ENCODE measurements at regions not wholly inside any gene's neighbourhood (a gene's known extent, or its start where the extent isn't known, plus 50 kb on each side); places are given as distances from the start of the nearest gene placed in this dataset.

DNA sequence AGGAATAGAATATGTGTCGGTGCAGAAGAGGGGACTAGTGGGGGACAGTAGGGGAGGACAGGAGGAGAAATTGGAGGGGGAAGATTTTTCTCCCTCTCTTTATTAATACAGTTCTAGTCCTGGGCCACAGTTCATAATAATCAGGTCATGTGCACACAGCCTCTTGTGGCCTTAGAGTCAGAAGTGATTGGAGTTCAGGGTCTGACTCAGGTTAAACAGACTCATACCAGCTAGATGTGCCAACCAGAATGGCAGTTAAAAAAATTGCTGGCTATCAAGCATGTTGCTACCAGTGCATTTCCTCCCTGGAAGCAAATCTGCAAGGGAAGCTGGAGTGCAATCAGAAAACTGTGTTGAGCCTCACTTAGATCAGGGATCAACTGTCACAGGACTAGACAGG lies 132.7 kb upstream of the MAP1B start:
- no peak overlapping the region for H3K4me3 Mint-ChIP-seq
- H3K36me3 Mint-ChIP-seq (ENCODE audit: low read depth) = no peaks in the 10 kb centered on the region
- no peak overlapping the region for H3K27ac Mint-ChIP-seq
- no peaks in the 10 kb centered on the region for H3K9me3 Mint-ChIP-seq
- no peaks in the 10 kb centered on the region for H3K4me1 Mint-ChIP-seq (ENCODE audit: low read depth)
- no peak for DNase-seq (ENCODE audit: low spot score)
- peaks cover 3% of the 10 kb centered on the region for H3K27me3 Mint-ChIP-seq (ENCODE audit: low read depth)

DNA sequence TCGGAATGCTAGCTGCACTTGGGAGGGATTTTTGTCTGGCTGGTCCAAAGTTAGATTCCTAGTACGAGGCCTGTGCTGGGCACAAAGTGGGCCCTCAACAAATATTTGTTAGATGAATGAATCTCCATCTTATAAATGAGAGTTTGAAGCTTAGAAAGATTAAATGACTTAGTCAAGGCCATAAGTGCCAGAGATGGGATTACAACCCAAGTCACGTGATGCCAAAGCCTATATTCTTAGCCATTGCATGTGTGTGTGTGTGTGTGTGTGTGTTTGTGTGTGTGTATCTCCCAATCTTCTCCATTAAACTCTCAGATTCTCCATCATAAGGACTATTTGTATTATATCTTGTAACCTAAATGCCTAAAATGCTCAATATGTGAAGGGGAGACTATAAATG lies 130.8 kb upstream of the MAP1B start:
- no peak overlapping the region for H3K27ac Mint-ChIP-seq
- no peak for DNase-seq (ENCODE audit: low spot score)
- H3K4me1 Mint-ChIP-seq (ENCODE audit: low read depth) = no peaks in the 10 kb centered on the region
- no peaks in the 10 kb centered on the region for H3K36me3 Mint-ChIP-seq (ENCODE audit: low read depth)
- peaks cover 6% of the 10 kb centered on the region for H3K27me3 Mint-ChIP-seq (ENCODE audit: low read depth)
- no peak overlapping the region for H3K4me3 Mint-ChIP-seq
- H3K9me3 Mint-ChIP-seq = no peaks in the 10 kb centered on the region

DNA sequence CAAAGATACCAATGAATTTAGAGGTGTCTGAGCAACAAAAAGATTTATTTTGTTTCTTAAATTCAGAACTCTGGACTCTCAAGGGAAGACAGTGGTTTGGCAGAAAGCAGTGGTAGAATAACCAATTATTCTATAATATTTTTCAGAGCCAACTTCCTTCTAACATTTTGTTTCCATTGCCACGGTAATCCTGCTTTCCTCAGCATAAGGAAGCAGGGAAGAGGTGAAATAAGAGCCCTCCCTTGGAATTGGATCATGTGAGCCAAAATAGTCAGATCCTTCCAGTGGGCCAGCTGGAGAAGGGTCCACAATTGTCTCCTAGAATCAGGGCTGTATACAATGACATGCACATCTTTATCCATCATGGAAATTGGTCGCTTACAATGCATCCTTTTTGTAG lies 130.0 kb upstream of the MAP1B start:
- no peak overlapping the region for H3K27ac Mint-ChIP-seq
- H3K9me3 Mint-ChIP-seq = no peaks in the 10 kb centered on the region

DNA sequence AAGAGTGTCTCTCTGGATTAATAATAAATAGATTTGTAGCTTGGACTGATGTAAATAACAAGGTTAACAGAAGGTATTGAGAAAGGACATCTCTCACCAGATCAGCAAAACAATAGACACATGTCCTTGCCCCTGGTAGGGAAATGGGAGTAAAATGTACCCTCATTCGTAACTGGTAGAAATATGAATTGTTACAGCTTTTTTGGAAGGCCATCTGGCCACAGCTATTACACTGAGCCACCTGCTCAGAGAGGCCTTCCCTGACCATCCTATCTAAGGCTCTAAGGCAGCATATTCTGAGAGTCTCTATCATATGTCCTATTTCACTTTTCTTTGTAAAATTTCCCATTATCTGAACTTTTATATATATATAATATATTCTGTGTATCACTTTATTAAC lies 129.1 kb upstream of the MAP1B start:
- no peak overlapping the region for H3K27ac Mint-ChIP-seq
- no peaks in the 10 kb centered on the region for H3K4me1 Mint-ChIP-seq (ENCODE audit: low read depth)
- H3K36me3 Mint-ChIP-seq (ENCODE audit: low read depth) = no peaks in the 10 kb centered on the region
- H3K4me3 Mint-ChIP-seq = no peak overlapping the region
- peaks cover 6% of the 10 kb centered on the region for H3K27me3 Mint-ChIP-seq (ENCODE audit: low read depth)
- H3K9me3 Mint-ChIP-seq = no peaks in the 10 kb centered on the region
- DNase-seq (ENCODE audit: low spot score) = no peak

More for the DNA sequence above, 130.0 kb upstream of the MAP1B start:
- no peaks in the 10 kb centered on the region for H3K36me3 Mint-ChIP-seq (ENCODE audit: low read depth)
- DNase-seq (ENCODE audit: low spot score) = no peak
- H3K4me3 Mint-ChIP-seq = no peak overlapping the region
- peaks cover 6% of the 10 kb centered on the region for H3K27me3 Mint-ChIP-seq (ENCODE audit: low read depth)
- no peaks in the 10 kb centered on the region for H3K4me1 Mint-ChIP-seq (ENCODE audit: low read depth)

DNA sequence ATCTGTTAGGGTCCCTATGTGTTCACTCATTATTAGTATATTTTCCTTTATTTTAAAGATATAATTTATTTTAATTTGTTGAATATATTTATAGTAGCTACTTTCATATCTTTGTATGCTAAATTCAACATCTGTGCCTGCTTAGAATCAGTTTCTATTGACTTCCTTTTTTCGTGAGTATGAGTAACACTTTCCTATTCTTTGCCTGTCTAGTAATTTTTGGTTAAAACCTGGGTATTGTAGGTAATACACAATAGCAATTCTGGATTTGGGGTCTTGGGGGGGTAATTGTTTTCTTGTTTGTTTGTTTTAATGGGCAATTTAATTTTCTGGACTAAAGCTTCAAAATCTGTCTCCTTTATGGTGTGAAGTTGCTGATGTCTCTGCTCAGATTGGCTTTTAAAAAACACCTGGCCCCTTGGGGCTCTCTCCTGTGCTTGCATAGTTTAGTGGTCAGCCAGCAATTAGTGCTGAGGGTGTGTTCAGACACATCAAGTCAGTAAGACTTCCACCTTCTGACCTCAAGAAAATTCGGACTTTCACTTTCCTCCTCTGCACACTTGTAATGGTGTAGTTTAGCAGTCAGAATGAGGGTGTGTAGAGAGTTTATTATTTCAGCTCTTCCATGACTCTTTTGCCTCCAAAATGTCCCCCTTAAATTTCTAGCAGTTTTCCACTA lies 124.4 kb upstream of the MAP1B start:
- Mint-ChIP-seq H3K4me3 (no peak overlapping the region), H3K9me3 (no peaks in the 10 kb centered on the region), H3K27ac (no peak overlapping the region), H3K36me3 (ENCODE audit: low read depth) (no peaks in the 10 kb centered on the region), H3K4me1 (ENCODE audit: low read depth) (no peaks in the 10 kb centered on the region), H3K27me3 (ENCODE audit: low read depth) (peaks cover 3% of the 10 kb centered on the region)
- DNase-seq (ENCODE audit: low spot score) = no peak

DNA sequence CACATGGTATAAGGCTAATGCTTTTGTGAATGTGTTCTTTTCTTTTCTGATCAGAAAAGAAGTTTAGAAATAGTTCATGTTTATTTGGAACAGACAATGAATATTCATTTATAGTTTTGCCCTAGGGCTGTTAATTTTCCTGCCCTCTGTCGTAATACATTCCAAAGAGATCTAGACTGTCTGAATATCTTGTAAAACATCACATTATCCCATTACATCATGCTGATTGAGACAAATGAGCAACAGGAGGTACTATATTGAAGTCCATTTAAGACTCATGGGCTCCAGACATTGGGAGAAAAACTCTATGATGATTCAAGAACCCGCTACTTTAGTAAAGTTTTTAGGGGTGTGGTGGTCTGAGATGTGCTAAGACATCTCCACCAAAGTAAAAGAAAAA lies 121.2 kb upstream of the MAP1B start:
- H3K27me3 Mint-ChIP-seq (ENCODE audit: low read depth) = no peaks in the 10 kb centered on the region
- no peak overlapping the region for H3K27ac Mint-ChIP-seq
- H3K36me3 Mint-ChIP-seq (ENCODE audit: low read depth) = no peaks in the 10 kb centered on the region
- H3K4me1 Mint-ChIP-seq (ENCODE audit: low read depth) = no peaks in the 10 kb centered on the region
- no peak for DNase-seq (ENCODE audit: low spot score)
- H3K4me3 Mint-ChIP-seq = no peak overlapping the region
- H3K9me3 Mint-ChIP-seq = no peaks in the 10 kb centered on the region

DNA sequence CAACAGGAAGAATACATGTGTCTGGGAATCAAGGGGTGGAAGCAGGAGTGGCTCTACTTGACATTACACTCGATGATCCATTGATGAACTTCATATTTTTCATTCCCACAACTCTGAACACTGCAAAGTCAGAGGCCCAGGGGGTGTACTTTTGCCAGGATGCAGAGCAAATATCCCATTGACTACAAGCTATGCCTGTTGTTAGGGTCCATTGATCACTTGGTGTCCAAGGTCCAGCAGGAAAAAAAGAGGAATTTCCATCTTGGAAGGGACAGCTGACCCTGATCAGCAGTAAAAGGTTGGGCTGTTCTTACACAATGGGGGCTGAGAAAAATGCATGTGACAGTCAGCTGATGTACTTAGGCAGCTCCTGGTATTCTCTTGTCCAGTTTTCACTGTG lies 118.5 kb upstream of the MAP1B start:
- no peak for DNase-seq (ENCODE audit: low spot score)
- no peaks in the 10 kb centered on the region for H3K36me3 Mint-ChIP-seq (ENCODE audit: low read depth)
- H3K27me3 Mint-ChIP-seq (ENCODE audit: low read depth) = no peaks in the 10 kb centered on the region
- H3K4me3 Mint-ChIP-seq = no peak overlapping the region
- no peak overlapping the region for H3K27ac Mint-ChIP-seq
- H3K4me1 Mint-ChIP-seq (ENCODE audit: low read depth) = no peaks in the 10 kb centered on the region
- H3K9me3 Mint-ChIP-seq = no peaks in the 10 kb centered on the region

DNA sequence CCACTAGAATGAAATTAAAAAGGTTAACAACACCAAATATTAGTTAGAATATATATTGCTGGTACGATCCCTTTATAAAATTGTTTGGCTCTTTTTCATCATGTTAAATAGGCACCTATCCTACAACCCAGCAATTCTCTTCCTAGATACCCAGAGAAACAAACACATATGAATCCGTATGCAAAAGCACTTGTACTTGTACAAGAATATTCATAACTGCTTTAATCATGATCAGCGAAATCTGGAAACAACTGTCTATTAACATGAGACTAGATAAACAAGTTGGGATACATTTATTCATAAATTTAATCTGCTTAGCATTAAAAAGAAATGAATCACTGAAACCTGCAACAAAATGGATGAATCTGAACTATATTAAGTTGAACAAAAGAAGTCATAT lies 113.7 kb upstream of the MAP1B start:
- DNase-seq (ENCODE audit: low spot score) = no peak
- H3K27me3 Mint-ChIP-seq (ENCODE audit: low read depth) = no peaks in the 10 kb centered on the region
- H3K4me1 Mint-ChIP-seq (ENCODE audit: low read depth) = no peaks in the 10 kb centered on the region
- H3K4me3 Mint-ChIP-seq = no peak overlapping the region
- H3K9me3 Mint-ChIP-seq = no peaks in the 10 kb centered on the region
- no peaks in the 10 kb centered on the region for H3K36me3 Mint-ChIP-seq (ENCODE audit: low read depth)
- no peak overlapping the region for H3K27ac Mint-ChIP-seq

DNA sequence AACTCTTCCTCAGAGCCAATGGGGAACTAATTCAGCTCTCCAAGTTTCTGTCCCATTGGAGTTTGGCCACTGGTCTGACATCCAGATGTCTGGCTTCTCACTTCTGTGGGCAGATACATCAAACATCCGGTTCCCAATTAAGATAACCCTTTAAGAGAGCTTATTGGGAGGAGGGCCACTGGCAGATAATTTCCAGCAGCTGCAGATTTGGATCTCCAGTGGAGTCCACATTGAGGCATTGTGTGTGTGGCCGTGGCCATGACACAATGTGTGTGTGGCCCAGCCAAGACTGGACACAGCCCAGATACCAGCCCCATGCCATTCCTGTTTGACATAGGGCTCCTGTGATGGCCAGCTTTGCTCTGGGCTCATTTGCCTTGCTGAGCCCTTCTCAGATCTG lies 110.5 kb upstream of the MAP1B start:
- Mint-ChIP-seq H3K4me1 (ENCODE audit: low read depth) (no peaks in the 10 kb centered on the region), H3K27me3 (ENCODE audit: low read depth) (peaks cover under 1% of the 10 kb centered on the region), H3K9me3 (no peaks in the 10 kb centered on the region), H3K27ac (no peak overlapping the region), H3K4me3 (no peak overlapping the region), H3K36me3 (ENCODE audit: low read depth) (no peaks in the 10 kb centered on the region)
- no peak for DNase-seq (ENCODE audit: low spot score)

DNA sequence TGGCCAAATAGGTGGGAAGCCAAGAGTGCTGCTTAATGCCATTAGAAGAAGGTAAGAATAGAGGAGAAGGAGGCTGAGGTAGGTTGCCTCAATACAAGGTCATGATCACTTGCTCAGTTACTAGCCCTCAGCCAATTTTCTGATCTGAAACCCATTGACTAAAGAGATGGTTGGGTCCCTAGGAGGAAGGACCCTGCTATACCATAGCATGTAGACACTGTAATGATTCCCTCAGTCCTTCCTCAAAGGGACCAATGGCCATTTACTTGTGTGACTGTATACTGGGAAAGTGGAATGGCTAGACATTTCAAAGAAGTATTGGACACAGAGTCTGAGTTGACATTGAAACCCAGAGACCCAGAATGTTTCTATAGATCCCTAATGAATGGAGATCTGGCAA lies 108.5 kb upstream of the MAP1B start:
- Mint-ChIP-seq H3K9me3 (no peaks in the 10 kb centered on the region), H3K27me3 (ENCODE audit: low read depth) (peaks cover 2% of the 10 kb centered on the region), H3K4me1 (ENCODE audit: low read depth) (no peaks in the 10 kb centered on the region), H3K36me3 (ENCODE audit: low read depth) (no peaks in the 10 kb centered on the region), H3K27ac (no peak overlapping the region), H3K4me3 (no peak overlapping the region)
- no peak for DNase-seq (ENCODE audit: low spot score)

DNA sequence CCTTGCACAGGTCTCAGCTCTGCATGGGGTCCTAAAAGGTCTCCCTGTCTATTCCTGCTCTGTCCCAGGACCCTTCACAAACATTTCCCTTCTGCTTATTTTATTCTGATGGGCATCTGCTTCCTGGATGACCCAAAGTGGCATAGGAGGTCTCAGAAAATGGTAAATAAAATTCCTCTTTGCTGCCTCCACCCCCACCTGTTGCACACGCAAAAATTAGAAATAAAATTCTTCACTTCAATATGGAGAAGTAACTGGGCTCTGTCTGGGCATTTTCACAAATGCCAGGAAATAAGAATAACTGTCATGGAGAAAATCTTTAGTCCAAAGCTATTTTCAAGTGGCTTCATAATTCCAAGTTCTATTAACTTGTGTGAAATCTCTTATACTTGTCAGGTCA lies 106.6 kb upstream of the MAP1B start:
- DNase-seq (ENCODE audit: low spot score) = no peak
- Mint-ChIP-seq H3K4me1 (ENCODE audit: low read depth) (no peaks in the 10 kb centered on the region), H3K9me3 (no peaks in the 10 kb centered on the region), H3K4me3 (no peak overlapping the region), H3K27me3 (ENCODE audit: low read depth) (peaks cover 2% of the 10 kb centered on the region), H3K27ac (no peak overlapping the region), H3K36me3 (ENCODE audit: low read depth) (no peaks in the 10 kb centered on the region)

DNA sequence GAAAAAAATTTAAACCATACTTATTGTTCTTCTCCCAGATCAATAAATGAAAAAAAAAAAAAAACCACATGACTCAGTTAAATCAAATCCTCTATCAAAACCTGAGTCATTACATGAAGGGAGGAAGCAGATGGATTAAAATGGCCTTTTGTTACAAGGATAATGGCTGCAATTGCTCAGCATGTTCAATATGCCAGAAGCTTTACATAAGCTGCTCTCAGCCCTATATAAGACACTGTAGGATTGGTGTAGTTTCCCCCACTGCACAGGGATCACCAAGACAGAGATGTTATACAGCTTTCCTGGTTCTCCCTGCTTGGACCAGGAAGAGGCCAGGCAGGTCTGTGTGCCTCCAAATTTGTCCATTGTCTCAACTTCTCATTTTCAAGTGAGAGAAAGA lies 101.6 kb upstream of the MAP1B start:
- Mint-ChIP-seq H3K9me3 (no peaks in the 10 kb centered on the region), H3K27ac (no peak overlapping the region), H3K27me3 (ENCODE audit: low read depth) (peaks cover 8% of the 10 kb centered on the region), H3K4me3 (no peak overlapping the region), H3K4me1 (ENCODE audit: low read depth) (no peaks in the 10 kb centered on the region), H3K36me3 (ENCODE audit: low read depth) (no peaks in the 10 kb centered on the region)
- DNase-seq (ENCODE audit: low spot score) = no peak

DNA sequence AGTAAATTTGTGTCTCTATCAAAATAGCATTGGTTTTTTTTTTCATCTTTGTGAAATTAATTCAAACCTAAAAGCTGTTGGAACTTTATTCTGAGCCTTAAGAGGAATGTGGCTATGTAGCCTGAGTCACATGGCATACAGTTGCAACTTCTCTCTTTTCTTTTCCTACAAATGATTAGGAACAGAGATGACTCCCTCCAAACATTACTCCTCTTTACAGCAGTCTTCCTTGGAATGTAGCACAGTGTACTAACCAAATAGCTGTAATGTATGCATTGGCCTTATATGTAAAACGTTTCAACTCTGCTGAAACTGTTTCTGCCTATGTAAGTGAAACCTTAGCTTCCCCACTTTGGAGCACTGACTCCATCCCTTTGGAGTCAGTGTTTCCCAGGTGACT lies 100.9 kb upstream of the MAP1B start:
- Mint-ChIP-seq H3K36me3 (ENCODE audit: low read depth) (no peaks in the 10 kb centered on the region), H3K9me3 (no peaks in the 10 kb centered on the region)

DNA sequence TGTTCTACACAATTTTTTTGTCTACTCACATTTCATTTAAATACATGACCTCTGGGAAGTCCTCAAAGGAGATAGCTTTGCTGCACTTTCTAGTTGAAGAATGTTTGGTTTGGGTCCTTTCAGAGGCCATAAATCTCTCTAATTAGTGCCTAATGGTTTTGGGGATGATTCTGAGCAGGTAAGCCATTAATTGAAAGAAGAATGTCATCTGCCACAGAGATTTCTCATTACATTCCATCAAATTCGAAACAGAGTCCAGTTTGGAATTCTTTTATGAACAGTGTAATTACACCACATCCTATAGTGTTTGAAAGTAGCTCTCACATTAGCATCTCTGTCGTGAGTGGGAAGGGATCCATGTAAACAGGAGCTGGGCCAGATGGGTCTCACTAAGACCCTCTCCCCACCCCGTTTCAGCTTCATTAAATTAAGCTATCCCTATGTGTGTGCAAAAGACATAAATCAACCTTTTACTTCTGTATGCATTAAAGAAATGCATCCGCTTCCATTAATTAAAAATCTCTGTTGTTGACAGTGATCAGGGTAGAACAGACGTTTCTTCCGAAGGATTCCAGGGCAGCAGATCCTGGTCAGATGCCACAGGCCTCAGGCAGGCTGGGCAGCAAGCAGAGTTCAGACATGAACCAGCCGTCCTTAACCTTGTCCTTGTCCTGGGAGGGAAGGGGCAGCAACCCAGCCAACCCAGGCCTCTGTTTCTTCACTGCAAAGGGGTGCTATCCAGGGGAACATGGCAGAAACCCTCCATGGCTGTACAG lies 99.8 kb upstream of the MAP1B start:
- H3K4me3 Mint-ChIP-seq = no peak overlapping the region
- H3K4me1 Mint-ChIP-seq (ENCODE audit: low read depth) = no peaks in the 10 kb centered on the region
- H3K27me3 Mint-ChIP-seq (ENCODE audit: low read depth) = peaks cover 10% of the 10 kb centered on the region
- no peaks in the 10 kb centered on the region for H3K9me3 Mint-ChIP-seq
- DNase-seq (ENCODE audit: low spot score) = no peak
- H3K27ac Mint-ChIP-seq = no peak overlapping the region
- H3K36me3 Mint-ChIP-seq (ENCODE audit: low read depth) = no peaks in the 10 kb centered on the region

More for the DNA sequence above, 100.9 kb upstream of the MAP1B start:
- Mint-ChIP-seq H3K27me3 (ENCODE audit: low read depth) (peaks cover 11% of the 10 kb centered on the region), H3K27ac (no peak overlapping the region), H3K4me3 (no peak overlapping the region), H3K4me1 (ENCODE audit: low read depth) (no peaks in the 10 kb centered on the region)
- no peak for DNase-seq (ENCODE audit: low spot score)

DNA sequence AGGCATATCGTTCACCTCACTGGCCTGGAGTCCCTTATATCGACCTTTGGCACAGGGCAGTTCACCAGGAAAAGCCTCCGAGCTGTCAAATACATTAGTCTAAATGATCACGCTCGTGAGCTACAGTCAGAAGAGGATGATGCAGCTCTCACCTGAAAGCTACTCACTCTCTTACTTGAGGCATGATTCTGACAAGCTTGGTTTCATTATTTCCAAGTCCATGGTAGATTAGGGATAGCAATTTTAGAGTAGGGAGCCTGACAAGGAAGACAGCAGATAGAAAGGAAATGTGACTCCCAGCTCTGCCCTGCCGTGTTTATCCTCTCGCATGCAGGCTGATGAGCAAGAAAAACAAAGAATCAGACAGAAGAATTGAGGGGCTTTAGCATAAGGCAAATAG lies 98.0 kb upstream of the MAP1B start:
- Mint-ChIP-seq H3K4me1 (ENCODE audit: low read depth) (no peaks in the 10 kb centered on the region), H3K36me3 (ENCODE audit: low read depth) (no peaks in the 10 kb centered on the region), H3K9me3 (no peaks in the 10 kb centered on the region), H3K4me3 (no peak overlapping the region), H3K27ac (no peak overlapping the region), H3K27me3 (ENCODE audit: low read depth) (peaks cover 10% of the 10 kb centered on the region)
- no peak for DNase-seq (ENCODE audit: low spot score)

Data from T-helper 2 cell treated with Interferon-gamma antibody and Interleukin-4, amounts not matched to agents 5 μg/mL and 100 μg/mL, for 36 hours (primary cell).